GM19240 (cell line): ENCODE measurements at regions not wholly inside any gene's neighbourhood (a gene's known extent, or its start where the extent isn't known, plus 50 kb on each side); places are given as distances from the start of the nearest gene placed in this dataset.
A peak's percentile ranks its signal among the peaks of the same experiment; 100 is the strongest.

Source experiments
- DNase-seq: peaks from one replicate; pipeline ENCODE4 v3.0.0; 2011; ENCODE audit warnings: low spot score; ENCODE audit not compliant: insufficient read length

- DNase-seq, result no peak
Observed at GRCh38 chr13:108156749-108157148, 58.6 kb downstream of the LIG4 start.

- peak; percentile 1 for DNase-seq
Observed at GRCh38 chr13:108155185-108156106, 59.9 kb downstream of the LIG4 start.

DNA sequence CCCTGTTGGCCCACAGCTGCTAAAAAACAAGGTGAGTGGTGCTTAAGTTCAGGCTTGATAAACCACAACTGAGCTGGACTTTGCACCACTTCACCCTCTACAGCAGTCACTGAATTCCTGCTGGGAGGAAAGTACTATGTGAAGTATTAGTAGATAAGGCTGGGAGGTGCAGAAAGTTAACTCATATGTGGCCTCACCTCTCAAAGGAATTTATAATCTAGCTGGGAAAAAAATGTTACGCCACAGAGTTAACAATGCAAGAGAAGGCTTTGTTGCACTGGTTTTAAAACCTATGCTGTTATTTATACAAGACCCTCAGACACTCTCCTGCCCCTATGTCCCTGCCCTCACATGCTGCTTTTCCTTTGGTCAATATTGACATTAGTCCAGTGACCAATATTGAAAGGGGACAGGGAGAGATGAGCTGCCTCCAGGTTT lies 60.9 kb downstream of the LIG4 start:
- no peak for DNase-seq

GRCh38 chr13:108146642-108147041 lies 68.7 kb downstream of the LIG4 start:
- no peak for DNase-seq

DNA sequence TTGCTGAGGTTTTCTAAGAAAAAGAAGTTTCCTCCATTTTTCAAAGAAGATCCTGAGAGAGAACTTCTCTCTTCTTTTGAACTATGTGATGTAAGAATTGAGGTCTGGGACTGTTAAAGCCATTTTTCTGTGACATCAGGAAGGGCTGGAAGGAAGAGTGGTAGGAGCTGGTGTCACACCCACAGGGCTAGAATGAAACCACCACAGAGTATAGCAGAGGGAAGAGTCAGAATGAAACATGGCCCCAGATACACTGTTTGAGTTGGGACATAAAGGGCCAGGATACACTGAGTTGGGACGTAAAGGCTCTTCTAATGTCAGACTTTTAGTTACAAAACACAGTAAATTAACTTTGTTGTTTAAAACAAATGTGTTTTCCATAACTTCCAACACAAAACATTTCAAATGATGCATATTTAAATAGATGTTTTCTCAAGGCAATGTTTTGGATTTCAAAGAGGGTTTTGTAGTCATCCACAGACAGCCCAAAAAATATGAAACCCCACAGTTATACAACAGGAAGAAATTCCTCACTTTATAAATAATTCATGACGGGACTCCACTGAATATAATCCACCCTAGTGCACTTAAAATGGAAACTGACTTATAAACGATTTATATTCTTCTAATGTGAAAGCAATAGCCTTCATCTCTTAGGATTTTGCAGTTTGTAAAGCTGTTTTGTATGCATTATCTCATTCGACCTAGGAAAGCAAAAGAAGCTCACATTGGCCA lies 72.5 kb downstream of the LIG4 start:
- DNase-seq, result no peak

GRCh38 chr13:108137176-108137575 lies 78.2 kb downstream of the LIG4 start:
- DNase-seq, result no peak

- no peak for DNase-seq
Observed at GRCh38 chr13:108127406-108127805, 87.9 kb downstream of the LIG4 start.

DNA sequence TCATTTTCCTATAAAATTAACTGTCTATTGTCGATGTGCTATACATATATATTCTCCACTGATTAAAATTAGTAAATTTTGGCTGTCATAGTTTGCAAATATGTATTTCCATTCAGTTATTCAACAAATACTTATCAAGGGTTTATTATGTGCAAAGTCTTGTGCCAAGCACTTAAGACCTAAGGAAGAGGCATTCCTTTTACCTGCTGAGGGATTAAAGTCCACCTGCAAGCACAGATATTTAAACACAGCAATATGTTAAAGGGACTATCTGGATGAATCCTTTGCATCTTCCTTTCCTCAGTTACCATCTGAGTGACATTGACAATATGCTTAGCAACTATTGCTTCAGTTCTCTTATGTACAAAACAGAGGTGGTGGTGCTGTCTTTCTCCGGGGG lies 89.3 kb downstream of the LIG4 start:
- DNase-seq, result no peak

- DNase-seq, result no peak
Observed at GRCh38 chr13:108121406-108121805, 93.9 kb downstream of the LIG4 start.

- DNase-seq, result no peak
Observed at GRCh38 chr13:108120856-108121255, 94.5 kb downstream of the LIG4 start.

DNA sequence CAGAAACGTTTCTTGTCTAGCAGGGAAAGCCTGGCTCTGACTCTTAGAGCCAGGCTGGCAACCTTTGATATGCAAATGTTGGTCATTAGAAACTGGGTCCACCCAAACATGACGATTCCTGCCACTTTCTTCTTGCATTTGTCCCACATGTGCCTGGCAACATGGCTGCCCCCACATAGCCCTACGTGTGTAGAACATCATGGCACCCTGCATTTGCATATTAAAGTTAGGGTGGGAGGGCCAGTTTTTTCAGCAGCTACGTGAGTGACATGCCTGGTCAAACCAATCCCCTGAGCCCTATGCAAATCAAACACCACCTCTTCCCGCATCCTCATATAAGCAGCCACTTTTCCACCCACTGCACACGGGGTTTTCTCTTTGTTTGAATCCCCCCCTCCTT lies 95.0 kb downstream of the LIG4 start:
- no peak for DNase-seq

GRCh38 chr13:108115738-108116137 lies 99.6 kb downstream of the LIG4 start:
- DNase-seq, result no peak

DNA sequence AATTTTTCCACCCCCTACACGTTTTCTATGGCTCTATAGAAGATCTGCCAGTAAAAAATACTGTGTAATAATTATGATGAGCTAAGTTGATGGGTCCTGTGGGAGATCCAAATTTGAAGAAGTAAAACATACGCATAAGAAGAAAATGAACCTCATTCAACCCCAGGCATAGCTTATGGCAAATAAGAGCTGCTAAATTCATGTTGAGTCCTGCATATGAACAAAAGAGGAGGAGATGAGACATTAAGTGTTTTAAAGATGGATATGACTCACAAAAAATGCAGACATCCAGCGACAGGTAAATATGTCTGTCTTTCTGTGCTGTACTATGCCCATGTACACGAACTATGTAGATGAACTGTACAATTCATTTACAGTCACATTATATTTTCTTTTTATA lies 101.9 kb downstream of the LIG4 start:
- DNase-seq, result no peak

DNA sequence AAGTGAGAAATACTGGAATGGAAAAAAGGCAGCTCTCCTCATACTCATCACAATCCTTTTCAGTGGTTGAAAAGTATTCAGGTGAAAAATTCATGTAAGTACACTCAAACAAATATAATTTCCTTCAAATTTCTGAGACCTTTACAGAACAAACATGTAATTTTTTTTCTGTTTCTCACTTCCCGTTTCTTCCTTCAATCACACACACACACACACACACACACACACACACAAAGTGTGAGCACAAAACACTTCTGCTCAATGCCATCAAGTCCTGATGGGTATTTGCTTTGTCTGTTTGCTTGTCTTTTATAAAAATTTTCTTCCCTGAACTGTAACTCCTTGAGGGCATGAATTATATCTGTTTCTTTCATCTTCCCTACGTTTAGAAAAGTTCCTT lies 110.6 kb downstream of the LIG4 start:
- no peak for DNase-seq

DNA sequence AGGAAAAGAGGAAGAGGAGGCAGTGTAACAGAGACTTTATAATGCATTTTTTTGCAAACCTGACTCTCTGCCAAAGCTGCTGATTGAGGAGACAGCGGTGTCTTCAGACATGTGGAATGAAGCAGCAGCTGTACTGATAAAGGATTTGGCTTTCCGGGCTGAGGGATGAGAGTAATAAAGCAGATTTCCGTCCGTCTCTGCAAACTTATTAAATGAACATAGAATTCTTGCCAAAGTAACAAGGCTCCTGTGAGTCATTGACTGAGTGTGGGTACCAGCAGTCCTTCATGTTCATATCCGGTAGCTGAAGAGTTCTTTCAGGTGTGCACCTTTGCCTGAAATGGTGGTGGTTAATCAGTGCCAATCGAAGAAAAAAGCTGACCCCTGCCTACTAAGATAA lies 112.6 kb downstream of the LIG4 start:
- DNase-seq, result no peak

- DNase-seq, result no peak
Observed at GRCh38 chr13:108096301-108096915, 118.9 kb downstream of the LIG4 start.

DNA sequence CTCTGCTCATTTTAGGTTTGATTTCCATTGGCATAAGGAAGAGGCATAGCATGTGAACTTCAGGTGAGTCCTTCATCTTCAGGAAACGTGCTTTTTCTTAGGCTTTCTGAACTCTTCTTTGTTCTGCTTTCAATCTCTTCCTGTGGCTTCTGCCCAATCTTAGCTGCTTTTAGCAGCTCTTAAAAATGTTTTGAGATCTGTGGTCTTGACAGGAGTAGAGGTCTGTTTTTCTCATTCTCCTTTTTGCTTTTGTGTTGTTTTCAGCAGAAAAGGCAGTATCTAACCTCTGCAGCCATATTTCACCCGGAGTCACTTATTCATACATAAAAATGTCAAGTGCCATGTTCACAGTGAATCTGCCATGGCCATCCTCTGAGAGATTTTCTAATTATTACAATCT lies 120.3 kb downstream of the LIG4 start:
- no peak for DNase-seq

DNA sequence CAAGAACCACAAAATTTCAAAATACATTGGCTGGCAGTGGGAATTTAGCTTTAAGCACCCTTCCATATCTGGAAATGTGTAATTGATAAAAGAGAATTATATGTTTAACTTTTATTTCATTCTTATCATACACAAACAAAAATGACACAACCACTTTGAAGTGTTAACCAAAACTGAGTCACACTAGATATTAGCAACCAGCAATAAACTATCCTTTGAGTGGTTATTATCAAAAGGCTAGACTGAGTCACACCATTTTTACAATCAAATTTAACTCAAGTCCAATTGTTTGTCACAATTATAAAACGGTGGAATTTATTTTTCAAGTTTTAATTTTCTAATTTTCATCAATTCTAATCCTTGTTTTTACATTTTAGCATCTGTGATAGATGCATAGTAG lies 121.7 kb downstream of the LIG4 start:
- DNase-seq, result no peak

DNA sequence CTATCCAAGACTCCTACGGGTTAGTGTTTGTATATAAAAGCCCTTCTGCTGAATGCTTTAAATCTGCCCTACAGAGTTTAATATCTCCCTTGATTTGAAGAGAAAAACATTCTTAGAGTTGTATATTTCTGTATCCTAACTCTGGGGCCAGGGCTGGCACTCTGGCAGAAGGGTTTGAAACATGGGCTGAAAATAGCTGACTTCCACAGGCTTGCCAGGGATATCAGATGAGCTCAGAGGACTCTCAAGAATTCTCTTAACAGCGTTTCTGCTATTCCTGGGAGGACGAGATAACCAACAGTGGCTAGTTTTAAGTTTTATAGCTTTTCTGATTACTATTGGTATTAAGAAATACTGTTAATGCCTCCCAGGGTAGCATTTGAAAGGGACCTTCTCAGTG lies 127.5 kb downstream of the LIG4 start:
- DNase-seq, result no peak

GRCh38 chr13:108086678-108087077 lies 128.7 kb downstream of the LIG4 start:
- no peak for DNase-seq

DNA sequence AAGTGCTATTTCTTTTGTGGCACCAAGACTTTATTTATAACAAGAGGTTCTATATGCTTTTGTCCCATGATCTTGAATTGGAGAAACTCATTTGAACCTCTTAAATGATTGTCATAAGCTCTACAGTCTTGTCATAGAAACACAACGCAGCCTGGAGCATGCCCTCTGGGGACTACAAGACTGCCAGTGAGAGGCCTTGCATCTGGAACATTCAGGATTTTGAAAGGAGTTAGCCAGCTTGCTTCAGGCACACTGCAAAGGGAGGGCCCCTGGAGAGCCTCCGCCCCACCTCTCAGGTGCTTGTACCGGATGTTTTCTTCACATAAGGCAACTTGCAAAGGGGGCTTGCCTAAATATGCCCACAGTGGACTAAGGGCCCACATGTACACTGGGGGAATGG lies 130.5 kb downstream of the LIG4 start:
- DNase-seq, result no peak

GRCh38 chr13:108083056-108083455 lies 132.3 kb downstream of the LIG4 start:
- DNase-seq, result no peak
